MV-4-11 (cell line): ENCODE measurements at regions not wholly inside any gene's neighbourhood (a gene's known extent, or its start where the extent isn't known, plus 50 kb on each side); places are given as distances from the start of the nearest gene placed in this dataset.
"Not testable (repeated sequence)": the region's sequence is repeated elsewhere in the genome, so short reads cannot be mapped to it uniquely, and the experiment has no call there.

Experiments
- DNase-seq: peaks from one replicate; lab custom pipeline; 2025; lab: John Stamatoyannopoulos, UW

GRCh38 chr3:125916376-125916978 is 52.5 kb upstream of the ROPN1B start:
- DNase-seq = peak; percentile 94

- not testable (repeated sequence) for DNase-seq
These were observed 51.9 kb upstream of the ROPN1B start for GRCh38 chr3:125917020-125917549.

GRCh38 chr3:125918024-125918423 is 51.0 kb upstream of the ROPN1B start:
- not testable (repeated sequence) for DNase-seq

GRCh38 chr3:125918451-125918850 is 50.5 kb upstream of the ROPN1B start:
- DNase-seq = not testable (repeated sequence)

GRCh38 chr3:125918866-125919265 is 50.1 kb upstream of the ROPN1B start:
- not testable (repeated sequence) for DNase-seq
